ENCODE measurements at regions not wholly inside any gene's neighbourhood (a gene's known extent, or its start where the extent isn't known, plus 50 kb on each side); places are given as distances from the start of the nearest gene placed in this dataset.
A peak's percentile ranks its signal among the peaks of the same experiment; 100 is the strongest.
"Not testable (repeated sequence)": the region's sequence is repeated elsewhere in the genome, so short reads cannot be mapped to it uniquely, and the experiment has no call there.

GRCh38 chr7:76937330-76937729 is 94.8 kb downstream of the SPDYE17 start:
- POLR2A ChIA-PET; DNase-seq (ENCODE audit: low read depth); H3K27me3 ChIP-seq (ENCODE audit: control insufficient read depth, insufficient read depth, low read length); H3K4me3 ChIP-seq (ENCODE audit: low read depth, low read length); CTCF ChIA-PET; H3K36me3 ChIP-seq (ENCODE audit: control insufficient read depth, insufficient read depth, low read length): not testable (repeated sequence)

DNA sequence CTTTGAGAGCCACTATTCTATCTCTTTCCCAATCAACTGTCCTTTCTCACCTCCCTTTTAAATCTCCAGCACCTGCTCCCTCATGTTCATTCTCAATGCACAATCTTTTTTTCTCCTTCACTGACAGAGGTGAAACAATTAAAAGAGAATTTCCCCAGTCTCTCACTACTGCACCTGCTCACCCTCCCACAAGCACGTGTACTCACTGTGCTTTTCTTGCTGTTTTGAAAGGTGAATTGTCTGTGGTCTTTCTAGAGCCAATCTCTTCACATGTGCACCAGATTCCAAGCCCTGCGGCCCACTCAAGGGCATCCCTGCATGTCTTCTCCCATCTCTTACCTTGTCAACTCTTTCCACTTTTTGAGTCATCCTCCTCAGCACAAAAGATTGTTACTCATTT is 95.8 kb downstream of the SPDYE17 start:
- POLR2A ChIA-PET; H3K27me3 ChIP-seq (ENCODE audit: control insufficient read depth, insufficient read depth, low read length); H3K36me3 ChIP-seq (ENCODE audit: control insufficient read depth, insufficient read depth, low read length); DNase-seq (ENCODE audit: low read depth); CTCF ChIA-PET; H3K4me3 ChIP-seq (ENCODE audit: low read depth, low read length): not testable (repeated sequence)

DNA sequence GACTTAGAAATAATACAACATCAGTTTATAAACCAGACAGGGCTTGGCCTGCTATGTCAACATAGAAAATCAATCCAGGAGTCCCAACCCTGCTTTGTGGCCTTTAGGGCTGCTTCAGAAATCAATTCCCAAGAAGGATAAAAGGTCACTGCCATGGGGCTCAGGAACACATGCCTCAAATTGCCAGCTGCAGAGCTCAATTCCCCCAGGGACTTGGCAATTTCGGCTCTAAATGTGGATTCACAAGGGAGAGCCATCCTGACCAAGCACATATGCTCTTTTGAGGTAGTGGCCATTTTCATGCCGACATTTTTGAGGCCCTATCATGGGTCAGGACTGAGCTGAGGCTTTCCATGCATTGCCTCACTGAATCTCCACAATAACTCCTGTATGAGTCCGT is 97.5 kb downstream of the SPDYE17 start:
- DNase-seq (ENCODE audit: low read depth); H3K27me3 ChIP-seq (ENCODE audit: control insufficient read depth, insufficient read depth, low read length); H3K36me3 ChIP-seq (ENCODE audit: control insufficient read depth, insufficient read depth, low read length); POLR2A ChIA-PET; H3K4me3 ChIP-seq (ENCODE audit: low read depth, low read length); CTCF ChIA-PET: not testable (repeated sequence)

DNA sequence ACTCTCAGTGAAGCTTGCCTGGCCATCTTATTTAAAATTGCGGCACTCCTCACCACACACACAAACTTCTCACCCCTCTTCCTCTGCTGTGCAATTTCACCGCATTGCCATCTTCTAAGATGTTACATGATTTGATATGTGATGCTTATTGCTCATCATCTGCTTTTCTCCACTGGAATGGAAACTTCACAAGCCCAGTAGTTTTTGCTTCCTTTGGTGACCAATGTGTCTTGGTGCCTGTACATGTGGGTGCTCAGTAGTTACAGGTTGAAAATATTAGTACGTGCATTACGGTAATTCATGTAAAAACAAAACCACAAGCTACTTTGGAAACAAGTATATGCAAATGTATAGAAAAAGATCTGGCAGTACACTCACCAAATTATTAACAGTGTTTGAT is 99.2 kb downstream of the SPDYE17 start:
- H3K4me3 ChIP-seq (ENCODE audit: low read depth, low read length); H3K27me3 ChIP-seq (ENCODE audit: control insufficient read depth, insufficient read depth, low read length); CTCF ChIA-PET; H3K36me3 ChIP-seq (ENCODE audit: control insufficient read depth, insufficient read depth, low read length); DNase-seq (ENCODE audit: low read depth); POLR2A ChIA-PET: not testable (repeated sequence)

DNA sequence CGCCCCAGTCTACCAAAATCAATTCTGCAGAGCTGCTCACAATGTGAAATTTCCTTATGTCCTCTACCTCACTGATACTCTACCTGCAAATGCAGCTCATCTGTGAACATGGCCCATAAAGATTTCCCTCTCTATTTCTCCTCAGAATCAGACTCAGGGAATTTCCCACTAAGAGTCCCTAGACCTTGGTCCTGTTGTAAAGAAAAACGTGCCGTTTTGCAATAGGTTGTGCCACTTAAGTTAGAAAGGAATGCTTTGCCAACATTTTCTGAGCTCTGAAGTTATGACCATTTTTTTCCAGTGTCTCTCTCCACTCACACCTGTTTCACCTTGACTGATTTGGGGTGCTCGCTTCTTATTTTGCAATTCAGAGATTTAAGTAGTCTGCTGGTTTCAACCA is 100.7 kb downstream of the SPDYE17 start:
- H3K4me3 ChIP-seq (ENCODE audit: low read depth, low read length); H3K27me3 ChIP-seq (ENCODE audit: control insufficient read depth, insufficient read depth, low read length); CTCF ChIA-PET; H3K36me3 ChIP-seq (ENCODE audit: control insufficient read depth, insufficient read depth, low read length); POLR2A ChIA-PET; DNase-seq (ENCODE audit: low read depth): not testable (repeated sequence)

DNA sequence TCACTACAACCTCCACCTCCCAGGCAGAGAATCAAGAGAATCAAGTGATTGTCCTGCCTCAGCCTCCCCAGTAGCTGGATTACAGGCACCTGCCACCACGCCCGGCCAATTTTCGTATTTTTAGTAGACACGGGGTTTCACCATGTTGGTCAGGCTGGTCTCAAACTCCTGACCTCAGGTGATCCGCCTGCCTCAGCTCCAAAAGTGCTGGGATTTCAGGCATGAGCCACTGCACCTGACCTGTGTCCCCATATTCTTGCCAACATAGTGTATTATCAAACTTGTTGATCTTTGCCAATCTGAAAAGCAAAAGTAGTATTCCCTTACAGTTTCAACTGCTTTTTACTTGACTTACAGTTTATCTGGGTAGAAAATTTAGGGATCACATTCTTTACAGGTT is 101.7 kb downstream of the SPDYE17 start:
- H3K36me3 ChIP-seq (ENCODE audit: control insufficient read depth, insufficient read depth, low read length); H3K4me3 ChIP-seq (ENCODE audit: low read depth, low read length); POLR2A ChIA-PET; DNase-seq (ENCODE audit: low read depth); H3K27me3 ChIP-seq (ENCODE audit: control insufficient read depth, insufficient read depth, low read length); CTCF ChIA-PET: not testable (repeated sequence)

DNA sequence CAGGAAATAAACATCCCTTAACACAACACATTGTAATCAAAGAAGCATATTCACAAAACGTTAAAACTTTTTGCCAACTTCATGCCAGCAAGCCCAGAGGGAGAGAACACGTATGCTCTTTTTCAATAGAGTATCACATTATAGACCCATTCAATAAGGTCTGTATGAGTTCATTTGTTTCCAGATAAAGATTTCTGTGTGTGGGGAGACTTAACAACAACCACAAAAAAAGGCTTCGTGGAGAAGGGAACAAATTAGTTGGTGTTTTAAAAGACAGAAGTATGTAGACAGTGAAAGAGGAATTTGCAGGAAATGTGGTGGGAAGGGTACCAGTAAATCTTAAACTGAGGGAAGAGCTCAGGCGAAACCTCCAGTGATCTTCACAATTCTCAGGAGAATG is 103.4 kb downstream of the SPDYE17 start:
- H3K27me3 ChIP-seq (ENCODE audit: control insufficient read depth, insufficient read depth, low read length); H3K4me3 ChIP-seq (ENCODE audit: low read depth, low read length); CTCF ChIA-PET: not testable (repeated sequence)

GRCh38 chr7:76927741-76928393 is 104.3 kb downstream of the SPDYE17 start:
- H3K4me3 ChIP-seq (ENCODE audit: low read depth, low read length); H3K36me3 ChIP-seq (ENCODE audit: control insufficient read depth, insufficient read depth, low read length); POLR2A ChIA-PET; CTCF ChIA-PET; DNase-seq (ENCODE audit: low read depth); H3K27me3 ChIP-seq (ENCODE audit: control insufficient read depth, insufficient read depth, low read length): not testable (repeated sequence)

More for the DNA sequence above, 103.4 kb downstream of the SPDYE17 start:
- H3K36me3 ChIP-seq (ENCODE audit: control insufficient read depth, insufficient read depth, low read length); DNase-seq (ENCODE audit: low read depth); POLR2A ChIA-PET: not testable (repeated sequence)

DNA sequence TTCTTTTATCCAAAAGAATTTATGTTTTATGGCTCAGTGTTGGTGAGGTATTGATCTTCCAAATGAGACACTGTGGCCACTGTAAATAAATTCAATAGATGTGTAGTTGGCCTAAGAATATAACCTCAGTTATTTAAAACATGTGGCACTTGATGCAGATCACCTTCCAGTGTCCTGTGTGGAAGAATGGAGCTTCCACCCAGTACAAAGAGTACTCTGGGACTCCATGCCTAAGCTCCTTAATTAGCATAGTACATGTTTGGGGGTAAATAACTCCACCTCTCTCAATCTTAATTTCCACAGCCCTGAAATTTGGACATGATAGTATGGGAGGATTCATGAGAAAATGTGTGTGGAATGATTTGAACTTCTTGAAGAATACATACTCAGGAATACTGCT is 105.7 kb downstream of the SPDYE17 start:
- H3K27me3 ChIP-seq (ENCODE audit: control insufficient read depth, insufficient read depth, low read length); POLR2A ChIA-PET; H3K4me3 ChIP-seq (ENCODE audit: low read depth, low read length); CTCF ChIA-PET; H3K36me3 ChIP-seq (ENCODE audit: control insufficient read depth, insufficient read depth, low read length); DNase-seq (ENCODE audit: low read depth): not testable (repeated sequence)

GRCh38 chr7:76924756-76925155 is 107.4 kb downstream of the SPDYE17 start:
- DNase-seq (ENCODE audit: low read depth); POLR2A ChIA-PET; H3K27me3 ChIP-seq (ENCODE audit: control insufficient read depth, insufficient read depth, low read length); H3K4me3 ChIP-seq (ENCODE audit: low read depth, low read length); H3K36me3 ChIP-seq (ENCODE audit: control insufficient read depth, insufficient read depth, low read length); CTCF ChIA-PET: not testable (repeated sequence)
- TF ChIP-seq CTCF (IDR thresholded peaks at IDR 0.05; ENCODE audit: insufficient read depth, low read depth, low read length), result peak; percentile 30

GRCh38 chr7:76918619-76919018 is 113.5 kb downstream of the SPDYE17 start:
- H3K36me3 ChIP-seq (ENCODE audit: control insufficient read depth, insufficient read depth, low read length); DNase-seq (ENCODE audit: low read depth); H3K27me3 ChIP-seq (ENCODE audit: control insufficient read depth, insufficient read depth, low read length); H3K4me3 ChIP-seq (ENCODE audit: low read depth, low read length); CTCF ChIA-PET; POLR2A ChIA-PET: not testable (repeated sequence)

GRCh38 chr7:76914361-76914760 is 117.8 kb downstream of the SPDYE17 start:
- H3K36me3 ChIP-seq (ENCODE audit: control insufficient read depth, insufficient read depth, low read length); CTCF ChIA-PET; DNase-seq (ENCODE audit: low read depth); POLR2A ChIA-PET; H3K27me3 ChIP-seq (ENCODE audit: control insufficient read depth, insufficient read depth, low read length); H3K4me3 ChIP-seq (ENCODE audit: low read depth, low read length): not testable (repeated sequence)
